K562 (cell line): ENCODE measurements at regions not wholly inside any gene's neighbourhood (a gene's known extent, or its start where the extent isn't known, plus 50 kb on each side); places are given as distances from the start of the nearest gene placed in this dataset.
A peak's percentile ranks its signal among the peaks of the same experiment; 100 is the strongest.

Experiments used
- BCLAF1 ChIP-seq, 2 experiments: fragments of 450-650 bp in 1 of 2; IDR thresholded peaks; 2 replicates each; pipeline ENCODE4 v1.6.1; 2011 to 2017; ENCODE audit warnings: low read depth in 2 of 2, antibody characterized with exemption in 1 of 2, borderline replicate concordance in 1 of 2, low read length in 1 of 2, mild to moderate bottlenecking in 1 of 2, mixed read lengths in 1 of 2; ENCODE audit not compliant: control insufficient read depth in 1 of 2
- E2F3 ChIP-seq: fragments of 250-450 bp; sonication (Bioruptor Pico); IDR thresholded peaks from 2 replicates; pipeline ENCODE4 v1.4.0; 2020; ENCODE audit warnings: mild to moderate bottlenecking
- HNRNPL ChIP-seq: fragments of 200-400 bp; formaldehyde crosslinking; IDR thresholded peaks from 2 replicates; pipeline ENCODE4 v1.6.1; 2017; ENCODE audit warnings: low read depth, mild to moderate bottlenecking, low read length
- NCOA1 ChIP-seq: fragments of 450-650 bp; IDR thresholded peaks from 2 replicates; pipeline ENCODE4 v1.6.1; 2016; ENCODE audit warnings: low read depth
- PYGO2 ChIP-seq: fragments of 450-650 bp; IDR thresholded peaks from 2 replicates; pipeline ENCODE4 v1.6.1; 2016; ENCODE audit warnings: mild to moderate bottlenecking, missing genetic modification characterization, moderate library complexity, missing compliant biosample characterization
- SIN3A ChIP-seq, 2 experiments: fragments of 150-350 bp in 1 of 2; IDR thresholded peaks; 2 replicates each; pipeline ENCODE4 v1.6.1; 2011 to 2016; ENCODE audit warnings: borderline replicate concordance in 2 of 2, low read depth in 2 of 2, low read length in 2 of 2, mild to moderate bottlenecking in 2 of 2, moderate library complexity in 2 of 2; ENCODE audit not compliant: control insufficient read depth in 1 of 2
- ZNF766 ChIP-seq: fragments of 200-800 bp; sonication (Bioruptor generic); conservative IDR thresholded peaks from 2 replicates; pipeline ENCODE4 v1.6.1; 2016; ENCODE audit warnings: missing genetic modification characterization, missing compliant biosample characterization
- TF ChIP-seq, protein P1 (sequence below), 2 experiments: fragments of 450-650 bp in 1 of 2; sonication (generic) in 1 of 2; formaldehyde crosslinking in 1 of 2; IDR thresholded peaks; 2 replicates each; pipeline versions ENCODE4 v1.7.1 to v1.9.0; 2016 to 2022; ENCODE audit warnings: inconsistent platforms in 1 of 2, mild to moderate bottlenecking in 1 of 2, missing genetic modification reagents in 1 of 2
- TF ChIP-seq, protein P2 (sequence below): fragments of 450-650 bp; formaldehyde crosslinking; IDR thresholded peaks from 2 replicates; pipeline ENCODE4 v1.4.0; 2020; ENCODE audit warnings: mild to moderate bottlenecking
- TF ChIP-seq, protein P3 (sequence below): sonication (generic); formaldehyde crosslinking; IDR thresholded peaks from 2 replicates; pipeline ENCODE4 v1.8.1; 2022; ENCODE audit warnings: missing genetic modification reagents
- TF ChIP-seq, protein P4 (sequence below): fragments of 450-650 bp; formaldehyde crosslinking; IDR thresholded peaks from 2 replicates; pipeline ENCODE4 v1.4.0; 2022; ENCODE audit warnings: missing genetic modification characterization

GRCh38 chr2:11932048-11932512 lies 185.6 kb downstream of the LPIN1 start (continued):
- TF ChIP-seq, protein P1, sequence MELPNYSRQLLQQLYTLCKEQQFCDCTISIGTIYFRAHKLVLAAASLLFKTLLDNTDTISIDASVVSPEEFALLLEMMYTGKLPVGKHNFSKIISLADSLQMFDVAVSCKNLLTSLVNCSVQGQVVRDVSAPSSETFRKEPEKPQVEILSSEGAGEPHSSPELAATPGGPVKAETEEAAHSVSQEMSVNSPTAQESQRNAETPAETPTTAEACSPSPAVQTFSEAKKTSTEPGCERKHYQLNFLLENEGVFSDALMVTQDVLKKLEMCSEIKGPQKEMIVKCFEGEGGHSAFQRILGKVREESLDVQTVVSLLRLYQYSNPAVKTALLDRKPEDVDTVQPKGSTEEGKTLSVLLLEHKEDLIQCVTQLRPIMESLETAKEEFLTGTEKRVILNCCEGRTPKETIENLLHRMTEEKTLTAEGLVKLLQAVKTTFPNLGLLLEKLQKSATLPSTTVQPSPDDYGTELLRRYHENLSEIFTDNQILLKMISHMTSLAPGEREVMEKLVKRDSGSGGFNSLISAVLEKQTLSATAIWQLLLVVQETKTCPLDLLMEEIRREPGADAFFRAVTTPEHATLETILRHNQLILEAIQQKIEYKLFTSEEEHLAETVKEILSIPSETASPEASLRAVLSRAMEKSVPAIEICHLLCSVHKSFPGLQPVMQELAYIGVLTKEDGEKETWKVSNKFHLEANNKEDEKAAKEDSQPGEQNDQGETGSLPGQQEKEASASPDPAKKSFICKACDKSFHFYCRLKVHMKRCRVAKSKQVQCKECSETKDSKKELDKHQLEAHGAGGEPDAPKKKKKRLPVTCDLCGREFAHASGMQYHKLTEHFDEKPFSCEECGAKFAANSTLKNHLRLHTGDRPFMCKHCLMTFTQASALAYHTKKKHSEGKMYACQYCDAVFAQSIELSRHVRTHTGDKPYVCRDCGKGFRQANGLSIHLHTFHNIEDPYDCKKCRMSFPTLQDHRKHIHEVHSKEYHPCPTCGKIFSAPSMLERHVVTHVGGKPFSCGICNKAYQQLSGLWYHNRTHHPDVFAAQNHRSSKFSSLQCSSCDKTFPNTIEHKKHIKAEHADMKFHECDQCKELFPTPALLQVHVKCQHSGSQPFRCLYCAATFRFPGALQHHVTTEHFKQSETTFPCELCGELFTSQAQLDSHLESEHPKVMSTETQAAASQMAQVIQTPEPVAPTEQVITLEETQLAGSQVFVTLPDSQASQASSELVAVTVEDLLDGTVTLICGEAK (IDR thresholded peaks at IDR 0.05), result peak; percentile 62
- TF ChIP-seq, protein P1 (CRISPR knock-in tag; IDR thresholded peaks at IDR 0.05), result no peak
- TF ChIP-seq, protein P2, sequence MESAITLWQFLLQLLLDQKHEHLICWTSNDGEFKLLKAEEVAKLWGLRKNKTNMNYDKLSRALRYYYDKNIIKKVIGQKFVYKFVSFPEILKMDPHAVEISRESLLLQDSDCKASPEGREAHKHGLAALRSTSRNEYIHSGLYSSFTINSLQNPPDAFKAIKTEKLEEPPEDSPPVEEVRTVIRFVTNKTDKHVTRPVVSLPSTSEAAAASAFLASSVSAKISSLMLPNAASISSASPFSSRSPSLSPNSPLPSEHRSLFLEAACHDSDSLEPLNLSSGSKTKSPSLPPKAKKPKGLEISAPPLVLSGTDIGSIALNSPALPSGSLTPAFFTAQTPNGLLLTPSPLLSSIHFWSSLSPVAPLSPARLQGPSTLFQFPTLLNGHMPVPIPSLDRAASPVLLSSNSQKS (CRISPR knock-in tag), result no peak
- 0 out of 2 replicates have a peak, but pooled peaks have one; percentile 49 for TF ChIP-seq ZNF766 (CRISPR knock-in tag)
- TF ChIP-seq SIN3A (IDR thresholded peaks at IDR 0.05; ENCODE audit: borderline replicate concordance in 2 of 2, control insufficient read depth in 1 of 2, low read depth in 2 of 2, low read length in 2 of 2), result no peak
- TF ChIP-seq BCLAF1 (IDR thresholded peaks at IDR 0.05; ENCODE audit: borderline replicate concordance in 1 of 2, control insufficient read depth in 1 of 2, low read depth in 2 of 2, low read length in 1 of 2), result no peak
- no peak for TF ChIP-seq HNRNPL
- no peak for TF ChIP-seq PYGO2 (tag)
- TF ChIP-seq, protein P3, sequence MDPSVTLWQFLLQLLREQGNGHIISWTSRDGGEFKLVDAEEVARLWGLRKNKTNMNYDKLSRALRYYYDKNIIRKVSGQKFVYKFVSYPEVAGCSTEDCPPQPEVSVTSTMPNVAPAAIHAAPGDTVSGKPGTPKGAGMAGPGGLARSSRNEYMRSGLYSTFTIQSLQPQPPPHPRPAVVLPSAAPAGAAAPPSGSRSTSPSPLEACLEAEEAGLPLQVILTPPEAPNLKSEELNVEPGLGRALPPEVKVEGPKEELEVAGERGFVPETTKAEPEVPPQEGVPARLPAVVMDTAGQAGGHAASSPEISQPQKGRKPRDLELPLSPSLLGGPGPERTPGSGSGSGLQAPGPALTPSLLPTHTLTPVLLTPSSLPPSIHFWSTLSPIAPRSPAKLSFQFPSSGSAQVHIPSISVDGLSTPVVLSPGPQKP (CRISPR knock-in tag), result no peak
- TF ChIP-seq, protein P4, sequence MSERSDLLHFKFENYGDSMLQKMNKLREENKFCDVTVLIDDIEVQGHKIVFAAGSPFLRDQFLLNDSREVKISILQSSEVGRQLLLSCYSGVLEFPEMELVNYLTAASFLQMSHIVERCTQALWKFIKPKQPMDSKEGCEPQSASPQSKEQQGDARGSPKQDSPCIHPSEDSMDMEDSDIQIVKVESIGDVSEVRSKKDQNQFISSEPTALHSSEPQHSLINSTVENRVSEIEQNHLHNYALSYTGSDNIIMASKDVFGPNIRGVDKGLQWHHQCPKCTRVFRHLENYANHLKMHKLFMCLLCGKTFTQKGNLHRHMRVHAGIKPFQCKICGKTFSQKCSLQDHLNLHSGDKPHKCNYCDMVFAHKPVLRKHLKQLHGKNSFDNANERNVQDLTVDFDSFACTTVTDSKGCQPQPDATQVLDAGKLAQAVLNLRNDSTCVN, result no peak
- TF ChIP-seq E2F3 (CRISPR knock-in tag), result peak; percentile 87
- no peak for TF ChIP-seq NCOA1
